HCT116 (cell line): ENCODE measurements at regions not wholly inside any gene's neighbourhood (a gene's known extent, or its start where the extent isn't known, plus 50 kb on each side); places are given as distances from the start of the nearest gene placed in this dataset.

ENCODE experiments used
- CTCF ChIP-seq, 3 experiments: fragments of 200-600 bp in 1 of 3; sonication (generic) in 1 of 3; IDR thresholded peaks in 2 of 3; conservative IDR thresholded peaks in 1 of 3; 2 replicates each; pipeline ENCODE4 v1.5.1; 2012 to 2017; ENCODE audit warnings: low read depth in 2 of 3, low read length in 2 of 3, antibody characterized with exemption in 1 of 3, borderline replicate concordance in 1 of 3, control low read depth in 1 of 3, mild to moderate bottlenecking in 1 of 3, mixed read lengths in 1 of 3, mixed run types in 1 of 3, moderate library complexity in 1 of 3; ENCODE audit not compliant: insufficient read depth in 1 of 3
- EZH2 ChIP-seq: fragments of 200-600 bp; sonication (generic); IDR thresholded peaks from 2 replicates; pipeline ENCODE4 v1.6.1; 2017; ENCODE audit warnings: antibody characterized with exemption, mixed run types
- EZH2phosphoT487 ChIP-seq: fragments of 200-600 bp; IDR thresholded peaks from 2 replicates; pipeline ENCODE4 v1.6.1; 2018; ENCODE audit warnings: antibody characterized with exemption, borderline replicate concordance
- JUND ChIP-seq: IDR thresholded peaks from 2 replicates; pipeline ENCODE4 v1.6.1; 2012
- POLR2AphosphoS5 ChIP-seq: IDR thresholded peaks from 2 replicates; pipeline ENCODE4 v1.6.1; 2011; ENCODE audit warnings: mild to moderate bottlenecking, low read depth, low read length, moderate library complexity

GRCh38 chr4:91894006-91894405 lies 409.8 kb upstream of the GRID2 start:
- no peak for TF ChIP-seq CTCF (IDR thresholded peaks at IDR 0.05 in 2 of 3, conservative IDR thresholded peaks at IDR 0.05 in 1 of 3; ENCODE audit: borderline replicate concordance in 1 of 3, insufficient read depth in 1 of 3, low read depth in 2 of 3, low read length in 2 of 3)
- TF ChIP-seq EZH2phosphoT487, result no peak
- TF ChIP-seq POLR2AphosphoS5, result no peak
- no peak for TF ChIP-seq JUND
- TF ChIP-seq EZH2, result no peak
